NCI-H187 (cell line): ENCODE measurements at regions not wholly inside any gene's neighbourhood (a gene's known extent, or its start where the extent isn't known, plus 50 kb on each side); places are given as distances from the start of the nearest gene placed in this dataset.

Source experiments
- DNase-seq, 2 experiments: peaks; one replicate each; lab custom pipeline; 2025; lab: John Stamatoyannopoulos, UW

- DNase-seq, result no peak
Observed at GRCh38 chr12:127745469-127746212, 521.3 kb upstream of the TMEM132C start.

- DNase-seq, result no peak
Observed at GRCh38 chr12:127749416-127749815, 517.6 kb upstream of the TMEM132C start.

- DNase-seq, result no peak
Observed at GRCh38 chr12:127750076-127750840, 516.7 kb upstream of the TMEM132C start.

GRCh38 chr12:127752802-127753201 lies 514.2 kb upstream of the TMEM132C start:
- DNase-seq, result no peak

GRCh38 chr12:127760357-127760756 lies 506.6 kb upstream of the TMEM132C start:
- DNase-seq, result no peak

- DNase-seq, result no peak
Observed at GRCh38 chr12:127760996-127761395, 506.0 kb upstream of the TMEM132C start.

GRCh38 chr12:127761880-127762279 lies 505.1 kb upstream of the TMEM132C start:
- no peak for DNase-seq

GRCh38 chr12:127767656-127768055 lies 499.3 kb upstream of the TMEM132C start:
- DNase-seq, result no peak

- DNase-seq, result no peak
Observed at GRCh38 chr12:127770118-127770517, 496.9 kb upstream of the TMEM132C start.

GRCh38 chr12:127771546-127771945 lies 495.4 kb upstream of the TMEM132C start:
- no peak for DNase-seq

GRCh38 chr12:127773520-127773919 lies 493.4 kb upstream of the TMEM132C start:
- DNase-seq, result no peak

- no peak for DNase-seq
Observed at GRCh38 chr12:127774828-127775227, 492.1 kb upstream of the TMEM132C start.

- no peak for DNase-seq
Observed at GRCh38 chr12:127779301-127780045, 487.5 kb upstream of the TMEM132C start.

GRCh38 chr12:127780881-127781280 lies 486.1 kb upstream of the TMEM132C start:
- no peak for DNase-seq

GRCh38 chr12:127781336-127781735 lies 485.6 kb upstream of the TMEM132C start:
- no peak for DNase-seq

- DNase-seq, result no peak
Observed at GRCh38 chr12:127785540-127785939, 481.4 kb upstream of the TMEM132C start.

GRCh38 chr12:127785986-127786590 lies 480.9 kb upstream of the TMEM132C start:
- DNase-seq, result no peak

GRCh38 chr12:127787544-127787943 lies 479.4 kb upstream of the TMEM132C start:
- DNase-seq, result no peak

- DNase-seq, result no peak
Observed at GRCh38 chr12:127790376-127790775, 476.6 kb upstream of the TMEM132C start.

GRCh38 chr12:127791217-127791616 lies 475.8 kb upstream of the TMEM132C start:
- DNase-seq, result no peak

GRCh38 chr12:127797918-127798317 lies 469.1 kb upstream of the TMEM132C start:
- DNase-seq, result no peak

- no peak for DNase-seq
Observed at GRCh38 chr12:127802271-127802670, 464.7 kb upstream of the TMEM132C start.
